Lower leg skin (tissue), 4 donors: ENCODE measurements at regions not wholly inside any gene's neighbourhood (a gene's known extent, or its start where the extent isn't known, plus 50 kb on each side); places are given as distances from the start of the nearest gene placed in this dataset.

ENCODE experiments used
- DNase-seq, 2 donors: peaks; one replicate each; pipeline ENCODE4 v3.0.0-alpha.2; 2019; ENCODE audit warnings: low spot score in 2 of 2
- H3K4me3 ChIP-seq: fragments of 200-600 bp; sonication (generic); 2 replicates; pipeline ENCODE4 v1.5.1; 2017; ENCODE audit warnings: mild to moderate bottlenecking, low read depth; ENCODE audit not compliant: poor library complexity, severe bottlenecking
- POLR2A ChIP-seq, 2 donors: fragments of 450-650 bp; IDR thresholded peaks; one replicate each; pipeline ENCODE4 v1.6.1; 2016 to 2017; ENCODE audit warnings: antibody characterized with exemption in 2 of 2, mild to moderate bottlenecking in 1 of 2, moderate library complexity in 1 of 2
- WGBS, 2 donors: methylation state at CpG; one replicate each; pipeline ENCODE4 v1.1.5; 2018; 5-methylcytosine and 5-hydroxymethylcytosine counted together
- intact Hi-C: fragments of 100-400 bp; cut with DNase I; formaldehyde crosslinking; loops from one replicate; pipeline ENCODE4 v1.15.0; 2023; ENCODE audit warnings: low total_unique reads
- TF ChIP-seq, protein P1 (sequence below), 3 donors: fragments of 450-650 bp; IDR thresholded peaks; one replicate each; pipeline ENCODE4 v1.5.1; 2016; ENCODE audit warnings: antibody characterized with exemption in 3 of 3, mild to moderate bottlenecking in 3 of 3, moderate library complexity in 2 of 3

DNA sequence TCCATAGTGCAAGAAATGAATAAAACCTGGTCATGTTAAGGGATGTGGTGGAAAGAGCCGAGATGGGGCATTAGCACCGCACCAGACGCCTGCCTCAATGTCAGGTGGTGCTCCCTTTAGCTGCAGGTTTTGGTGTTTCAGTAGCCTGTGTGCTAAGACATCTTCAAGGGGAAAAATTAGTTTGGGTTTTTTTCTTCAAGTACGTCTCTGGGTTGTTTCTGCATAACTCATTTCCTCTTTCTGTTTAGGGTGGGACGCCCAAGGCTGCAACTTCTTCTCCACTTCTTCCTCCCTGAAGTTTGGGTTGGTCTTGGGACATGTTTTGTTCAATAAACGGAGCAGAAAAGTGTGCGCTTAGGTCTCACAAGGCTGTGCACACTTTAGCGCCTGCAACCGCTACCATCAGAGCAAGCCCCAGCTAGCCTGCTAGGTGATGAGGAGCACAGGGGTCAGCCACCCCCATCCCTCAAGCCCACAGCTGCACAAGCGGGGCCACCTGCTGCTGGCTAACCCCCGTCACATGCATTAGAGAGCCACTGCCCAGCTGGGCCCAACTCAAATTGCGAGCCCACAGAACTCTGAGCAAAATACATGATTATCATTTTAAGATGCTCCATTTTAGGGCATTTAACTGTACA is 1495.7 kb downstream of the TBC1D22A start:
- WGBS, 2 donors = 76 to 80% methylated on average over 12 of the region's 12 CpGs
- no peak overlapping the region for H3K4me3 ChIP-seq
- peak in 1 of 2 donors; percentile 48 for DNase-seq
- TF ChIP-seq, protein P1, sequence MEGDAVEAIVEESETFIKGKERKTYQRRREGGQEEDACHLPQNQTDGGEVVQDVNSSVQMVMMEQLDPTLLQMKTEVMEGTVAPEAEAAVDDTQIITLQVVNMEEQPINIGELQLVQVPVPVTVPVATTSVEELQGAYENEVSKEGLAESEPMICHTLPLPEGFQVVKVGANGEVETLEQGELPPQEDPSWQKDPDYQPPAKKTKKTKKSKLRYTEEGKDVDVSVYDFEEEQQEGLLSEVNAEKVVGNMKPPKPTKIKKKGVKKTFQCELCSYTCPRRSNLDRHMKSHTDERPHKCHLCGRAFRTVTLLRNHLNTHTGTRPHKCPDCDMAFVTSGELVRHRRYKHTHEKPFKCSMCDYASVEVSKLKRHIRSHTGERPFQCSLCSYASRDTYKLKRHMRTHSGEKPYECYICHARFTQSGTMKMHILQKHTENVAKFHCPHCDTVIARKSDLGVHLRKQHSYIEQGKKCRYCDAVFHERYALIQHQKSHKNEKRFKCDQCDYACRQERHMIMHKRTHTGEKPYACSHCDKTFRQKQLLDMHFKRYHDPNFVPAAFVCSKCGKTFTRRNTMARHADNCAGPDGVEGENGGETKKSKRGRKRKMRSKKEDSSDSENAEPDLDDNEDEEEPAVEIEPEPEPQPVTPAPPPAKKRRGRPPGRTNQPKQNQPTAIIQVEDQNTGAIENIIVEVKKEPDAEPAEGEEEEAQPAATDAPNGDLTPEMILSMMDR (IDR thresholded peaks at IDR 0.05) = no peak
- TF ChIP-seq POLR2A (IDR thresholded peaks at IDR 0.05) = no peak
- intact Hi-C loops = no loop called here

- peak in 1 of 2 donors; percentile 63 for DNase-seq
- WGBS, 2 donors = 25 to 31% methylated on average over 7 of the region's 7 CpGs
- H3K4me3 ChIP-seq = no peak overlapping the region
- intact Hi-C loops = no loop called here
- no peak for TF ChIP-seq POLR2A (IDR thresholded peaks at IDR 0.05)
- TF ChIP-seq, protein P1 (IDR thresholded peaks at IDR 0.05) = no peak
These were observed 1495.2 kb downstream of the TBC1D22A start for GRCh38 chr22:48257685-48258055.

DNA sequence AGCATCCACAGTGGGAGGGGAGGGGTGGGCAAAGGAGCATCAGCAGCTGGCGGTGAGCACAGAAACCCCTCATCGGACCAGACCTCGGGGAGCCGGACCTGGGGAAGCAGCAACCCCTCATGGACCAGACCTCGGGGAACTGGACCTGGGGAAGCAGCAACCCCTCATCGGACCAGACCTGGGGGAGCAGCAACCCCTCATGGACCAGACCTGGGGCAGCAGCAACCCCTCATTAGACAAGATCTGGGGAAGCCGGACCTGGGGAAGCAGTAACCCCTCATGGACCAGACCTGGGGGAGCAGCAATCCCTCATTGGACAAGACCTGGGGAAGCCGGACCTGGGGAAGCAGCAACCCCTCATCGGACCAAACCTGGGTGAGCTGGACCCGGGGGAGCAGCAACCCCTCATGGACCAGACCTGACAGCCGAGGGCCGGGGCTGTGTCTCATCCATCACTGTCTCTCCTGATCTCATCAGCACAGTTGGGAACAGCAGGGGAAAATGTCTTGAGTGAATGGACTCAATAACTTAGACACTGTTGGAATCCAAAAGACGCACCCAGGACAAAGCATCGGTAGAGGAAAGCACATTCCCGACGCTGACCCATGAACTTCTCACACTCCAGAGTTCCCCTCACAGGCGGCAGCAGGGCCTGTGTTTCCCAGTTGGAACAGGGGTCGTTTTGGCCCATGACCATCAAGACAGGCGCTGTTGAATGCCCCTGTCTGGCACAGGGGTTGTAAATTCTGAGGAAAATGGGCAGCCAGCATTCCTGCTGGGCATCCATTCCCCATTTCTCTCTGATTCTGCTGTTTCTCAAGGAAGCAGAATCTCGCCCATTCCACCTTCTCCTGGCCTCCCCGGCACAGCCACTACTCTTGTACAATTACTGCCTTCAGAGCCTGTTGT is 1494.6 kb downstream of the TBC1D22A start:
- peak in 1 of 2 donors; percentile 78 for DNase-seq
- no peak overlapping the region for H3K4me3 ChIP-seq
- no peak for TF ChIP-seq POLR2A (IDR thresholded peaks at IDR 0.05)
- TF ChIP-seq, protein P1 (IDR thresholded peaks at IDR 0.05) = no peak
- intact Hi-C loops = no loop called here
- 86 to 89% methylated on average over 20 to 21 of the region's 21 CpGs for WGBS, 2 donors

- WGBS, 2 donors = 73 to 77% methylated on average over 17 of the region's 17 CpGs
These were observed 1493.7 kb downstream of the TBC1D22A start for GRCh38 chr22:48256041-48256739.

GRCh38 chr22:48254311-48254873 is 1491.9 kb downstream of the TBC1D22A start:
- peak in 1 of 2 donors; percentile 79 for DNase-seq

More at GRCh38 chr22:48256041-48256739, 1493.7 kb downstream of the TBC1D22A start:
- intact Hi-C loops = no loop called here
- DNase-seq = peak in 1 of 2 donors; percentile 72
- no peak overlapping the region for H3K4me3 ChIP-seq
- TF ChIP-seq, protein P1 (IDR thresholded peaks at IDR 0.05) = no peak
- TF ChIP-seq POLR2A (IDR thresholded peaks at IDR 0.05) = no peak

More at GRCh38 chr22:48254311-48254873, 1491.9 kb downstream of the TBC1D22A start:
- intact Hi-C loops = no loop called here
- WGBS, 2 donors = 12 to 19% methylated on average over 13 of the region's 13 CpGs
- no peak overlapping the region for H3K4me3 ChIP-seq
- TF ChIP-seq POLR2A (IDR thresholded peaks at IDR 0.05) = no peak
